ENCODE measurements at regions not wholly inside any gene's neighbourhood (a gene's known extent, or its start where the extent isn't known, plus 50 kb on each side); places are given as distances from the start of the nearest gene placed in this dataset.

DNA sequence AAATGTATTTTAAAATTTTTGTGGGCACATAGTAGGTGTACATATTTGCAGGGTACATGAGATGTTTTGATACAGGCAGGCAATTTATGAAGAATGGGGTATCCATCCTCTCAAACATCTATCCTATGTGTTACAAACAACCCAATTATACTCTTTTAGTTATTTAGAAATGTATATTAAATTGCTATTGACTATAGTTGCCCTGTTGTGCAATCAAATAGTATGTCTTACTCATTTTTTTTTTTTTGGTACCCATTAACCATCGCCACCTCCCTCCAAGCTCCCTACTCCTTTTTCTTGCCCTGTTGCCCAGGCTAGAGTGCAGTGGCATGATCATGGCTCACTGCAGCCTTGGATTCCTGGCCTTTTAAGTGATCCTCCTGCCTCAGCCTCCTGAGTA lies 128.1 kb downstream of the BAMBI start:
- H3K27me3 ChIP-seq (ENCODE audit: control insufficient read depth in 2 of 2, insufficient read depth in 2 of 2, low read length in 2 of 2) = peaks cover 0 to 2% of the 10 kb centered on the region in 2 donors
- H3K4me3 ChIP-seq (replicated peaks in 1 of 3; ENCODE audit: low read depth in 2 of 3, low read length in 3 of 3) = no peak overlapping the region
- no peaks in the 10 kb centered on the region for H4K20me1 ChIP-seq (ENCODE audit: insufficient read depth, low read length)
- no peak for DNase-seq
- no peaks in the 10 kb centered on the region for H3K79me2 ChIP-seq (ENCODE audit: insufficient read depth, low read length)
- peaks cover 0 to 22% of the 10 kb centered on the region in 2 donors for H3K4me1 ChIP-seq (ENCODE audit: control insufficient read depth in 1 of 2, insufficient read depth in 2 of 2, low read length in 2 of 2)
- no peaks in the 10 kb centered on the region for H3K36me3 Mint-ChIP-seq
- no peak overlapping the region for H3K27ac Mint-ChIP-seq
- peaks cover 0 to 3% (median 0%) of the 10 kb centered on the region in 7 donors for H3K9me3 Mint-ChIP-seq
- peaks cover 12% of the 10 kb centered on the region for H3K4me1 Mint-ChIP-seq
- H3K36me3 ChIP-seq (replicated peaks in 1 of 2; ENCODE audit: control insufficient read depth in 1 of 2, insufficient read depth in 2 of 2, low read length in 2 of 2) = no peaks in the 10 kb centered on the region
- no peak overlapping the region for H3K9ac ChIP-seq (ENCODE audit: insufficient read depth, low read length, poor library complexity, severe bottlenecking)
- no peaks in the 10 kb centered on the region for H3K9me3 ChIP-seq (replicated peaks in 1 of 2; ENCODE audit: control insufficient read depth in 1 of 2, insufficient read depth in 1 of 2, low read length in 2 of 2)
- H3K4me2 ChIP-seq (replicated peaks; ENCODE audit: extremely low read depth, low read length, poor library complexity, severe bottlenecking) = no peak overlapping the region
- H3K4me3 Mint-ChIP-seq = no peak overlapping the region
- peaks cover 1 to 12% (median 10%) of the 10 kb centered on the region in 3 donors for H3K27me3 Mint-ChIP-seq (ENCODE audit: low read depth in 3 of 3)
- no CpG with 5 or more reads among the region's 1 CpG for whole genome bisulfite sequencing (ENCODE audit: insufficient coverage)
- H2AFZ ChIP-seq (ENCODE audit: insufficient read depth, low read depth, low read length, poor library complexity, severe bottlenecking) = no peak overlapping the region
- H3K27ac ChIP-seq (ENCODE audit: low read depth in 1 of 2, low read length in 2 of 2) = no peak overlapping the region
- intact Hi-C loops (cut with micrococcal nuclease) = no loop called here
- TF ChIP-seq, protein P1, sequence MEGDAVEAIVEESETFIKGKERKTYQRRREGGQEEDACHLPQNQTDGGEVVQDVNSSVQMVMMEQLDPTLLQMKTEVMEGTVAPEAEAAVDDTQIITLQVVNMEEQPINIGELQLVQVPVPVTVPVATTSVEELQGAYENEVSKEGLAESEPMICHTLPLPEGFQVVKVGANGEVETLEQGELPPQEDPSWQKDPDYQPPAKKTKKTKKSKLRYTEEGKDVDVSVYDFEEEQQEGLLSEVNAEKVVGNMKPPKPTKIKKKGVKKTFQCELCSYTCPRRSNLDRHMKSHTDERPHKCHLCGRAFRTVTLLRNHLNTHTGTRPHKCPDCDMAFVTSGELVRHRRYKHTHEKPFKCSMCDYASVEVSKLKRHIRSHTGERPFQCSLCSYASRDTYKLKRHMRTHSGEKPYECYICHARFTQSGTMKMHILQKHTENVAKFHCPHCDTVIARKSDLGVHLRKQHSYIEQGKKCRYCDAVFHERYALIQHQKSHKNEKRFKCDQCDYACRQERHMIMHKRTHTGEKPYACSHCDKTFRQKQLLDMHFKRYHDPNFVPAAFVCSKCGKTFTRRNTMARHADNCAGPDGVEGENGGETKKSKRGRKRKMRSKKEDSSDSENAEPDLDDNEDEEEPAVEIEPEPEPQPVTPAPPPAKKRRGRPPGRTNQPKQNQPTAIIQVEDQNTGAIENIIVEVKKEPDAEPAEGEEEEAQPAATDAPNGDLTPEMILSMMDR (IDR thresholded peaks at IDR 0.05) = no peak

- H3K4me1 Mint-ChIP-seq = peaks cover 12% of the 10 kb centered on the region
These were observed 129.2 kb downstream of the BAMBI start for GRCh38 chr10:28806488-28806941.

More at GRCh38 chr10:28806488-28806941, 129.2 kb downstream of the BAMBI start:
- Histone ChIP-seq H3K79me2 (ENCODE audit: insufficient read depth, low read length) (no peaks in the 10 kb centered on the region), H3K27ac (ENCODE audit: low read depth in 1 of 2, low read length in 2 of 2) (no peak overlapping the region), H3K36me3 (replicated peaks in 1 of 2; ENCODE audit: control insufficient read depth in 1 of 2, insufficient read depth in 2 of 2, low read length in 2 of 2) (no peaks in the 10 kb centered on the region), H3K9ac (ENCODE audit: insufficient read depth, low read length, poor library complexity, severe bottlenecking) (no peak overlapping the region), H3K4me2 (replicated peaks; ENCODE audit: extremely low read depth, low read length, poor library complexity, severe bottlenecking) (no peak overlapping the region), H3K4me3 (replicated peaks in 1 of 3; ENCODE audit: low read depth in 2 of 3, low read length in 3 of 3) (no peak overlapping the region), H3K9me3 (replicated peaks in 1 of 2; ENCODE audit: control insufficient read depth in 1 of 2, insufficient read depth in 1 of 2, low read length in 2 of 2) (no peaks in the 10 kb centered on the region), H2AFZ (ENCODE audit: insufficient read depth, low read depth, low read length, poor library complexity, severe bottlenecking) (no peak overlapping the region), H3K4me1 (ENCODE audit: control insufficient read depth in 1 of 2, insufficient read depth in 2 of 2, low read length in 2 of 2) (peaks cover 0 to 25% of the 10 kb centered on the region in 2 donors), H3K27me3 (ENCODE audit: control insufficient read depth in 2 of 2, insufficient read depth in 2 of 2, low read length in 2 of 2) (peaks cover 0 to 2% of the 10 kb centered on the region in 2 donors), H4K20me1 (ENCODE audit: insufficient read depth, low read length) (no peaks in the 10 kb centered on the region)
- Mint-ChIP-seq H3K27me3 (ENCODE audit: low read depth in 3 of 3) (peaks cover 0 to 12% (median 10%) of the 10 kb centered on the region in 3 donors), H3K36me3 (no peaks in the 10 kb centered on the region), H3K9me3 (peaks cover 0 to 3% (median 0%) of the 10 kb centered on the region in 7 donors), H3K27ac (no peak overlapping the region), H3K4me3 (no peak overlapping the region)
- TF ChIP-seq, protein P1 (IDR thresholded peaks at IDR 0.05) = no peak
- 50% methylated on average over 2 of the region's 5 CpGs for WGBS (ENCODE audit: insufficient coverage)
- intact Hi-C loops (cut with micrococcal nuclease) = no loop called here
- DNase-seq = no peak
